IMR-90 (cell line): ENCODE measurements at regions not wholly inside any gene's neighbourhood (a gene's known extent, or its start where the extent isn't known, plus 50 kb on each side); places are given as distances from the start of the nearest gene placed in this dataset.

ENCODE experiments used
- ATAC-seq: fragments of 200-7000 bp; cut with Tn5 transposase; 2 replicates; pipeline ENCODE4 v1.9.1; 2020; ENCODE audit warnings: low read depth, mild to moderate bottlenecking, moderate library complexity
- BruUV-seq: library from RNA; stranded (reverse); fragments of 400-500 nt; replicated peaks from 2 replicates; lab custom pipeline; 2021; lab: Mats Ljungman, UMichigan
- CTCF ChIA-PET: fragments of 300-600 bp; formaldehyde crosslinking; extraction: SDS; loops from one replicate; lab custom pipeline; 2021; ENCODE audit warnings: antibody characterized with exemption; lab: Yijun Ruan, JAX
- POLR2A ChIA-PET: fragments of 300-600 bp; sonication (Branson Sonifier 250); formaldehyde crosslinking; loops from one replicate; lab custom pipeline; 2022; ENCODE audit warnings: antibody characterized with exemption; ENCODE audit not compliant: unreplicated experiment; lab: Charles Lee
- DNase-seq: peaks from one replicate; pipeline ENCODE4 v3.0.0; 2013
- H2AFZ ChIP-seq: replicated peaks from 2 replicates; pipeline ENCODE3; 2013; ENCODE audit warnings: low read length, mild to moderate bottlenecking; ENCODE audit not compliant: poor library complexity
- H2AK5ac ChIP-seq: 2 replicates; pipeline ENCODE4 v1.6.1; 2013; ENCODE audit warnings: low read depth, low read length, inconsistent platforms
- H2AK9ac ChIP-seq: replicated peaks from 2 replicates; pipeline ENCODE3; 2013; ENCODE audit warnings: mild to moderate bottlenecking, low read depth, low read length, moderate library complexity; ENCODE audit not compliant: poor library complexity
- H2BK120ac ChIP-seq: 2 replicates; pipeline ENCODE4 v1.6.1; 2013; ENCODE audit warnings: low read depth, low read length, inconsistent platforms
- H2BK15ac ChIP-seq: 3 replicates; pipeline ENCODE4 v1.6.1; 2013; ENCODE audit warnings: low read depth, low read length, inconsistent platforms
- H2BK20ac ChIP-seq: 2 replicates; pipeline ENCODE4 v1.6.1; 2013; ENCODE audit warnings: low read depth, mild to moderate bottlenecking, inconsistent platforms, low read length, moderate library complexity
- H2BK5ac ChIP-seq: 2 replicates; pipeline ENCODE4 v1.6.1; 2013; ENCODE audit warnings: mild to moderate bottlenecking, low read depth, low read length, inconsistent platforms; ENCODE audit not compliant: poor library complexity, severe bottlenecking
- H3K14ac ChIP-seq: replicated peaks from 2 replicates; pipeline ENCODE4 v1.6.1; 2013; ENCODE audit warnings: low read depth, low read length, inconsistent platforms
- H3K18ac ChIP-seq: 2 replicates; pipeline ENCODE4 v1.6.1; 2013; ENCODE audit warnings: low read depth, low read length, control low read depth
- H3K23ac ChIP-seq: 2 replicates; pipeline ENCODE4 v1.6.1; 2013; ENCODE audit warnings: low read depth, low read length, inconsistent platforms
- H3K27ac ChIP-seq: 2 replicates; pipeline ENCODE4 v1.5.1; 2013; ENCODE audit warnings: mild to moderate bottlenecking, control low read depth, low read length; ENCODE audit not compliant: insufficient read depth
- H3K27me3 ChIP-seq: 2 replicates; pipeline ENCODE4 v1.6.1; 2013; ENCODE audit warnings: low read length; ENCODE audit not compliant: control insufficient read depth, insufficient read depth
- H3K36me3 ChIP-seq: 2 replicates; pipeline ENCODE4 v1.6.1; 2013; ENCODE audit warnings: low read length, mixed read lengths; ENCODE audit not compliant: control insufficient read depth, insufficient read depth
- H3K4ac ChIP-seq: 2 replicates; pipeline ENCODE4 v1.6.1; 2013; ENCODE audit warnings: low read depth, low read length, inconsistent platforms
- H3K4me1 ChIP-seq: 2 replicates; pipeline ENCODE4 v1.6.1; 2013; ENCODE audit warnings: low read length, mixed read lengths; ENCODE audit not compliant: control insufficient read depth, insufficient read depth
- H3K4me2 ChIP-seq: 2 replicates; pipeline ENCODE4 v1.6.1; 2013; ENCODE audit warnings: low read depth, mild to moderate bottlenecking, control low read depth, low read length, moderate library complexity
- H3K4me3 ChIP-seq: 2 replicates; pipeline ENCODE4 v1.5.1; 2013; ENCODE audit warnings: low read depth, mild to moderate bottlenecking, control low read depth, low read length, moderate library complexity; ENCODE audit not compliant: insufficient read depth
- H3K56ac ChIP-seq: 2 replicates; pipeline ENCODE4 v1.6.1; 2013; ENCODE audit warnings: low read length, inconsistent platforms; ENCODE audit not compliant: insufficient read depth; ENCODE audit errors: extremely low read depth
- H3K79me1 ChIP-seq, 2 experiments: 2 replicates each; pipeline ENCODE4 v1.6.1; 2013; ENCODE audit warnings: low read length in 2 of 2, inconsistent platforms in 1 of 2, low read depth in 1 of 2
- H3K9ac ChIP-seq: 2 replicates; pipeline ENCODE4 v1.6.1; 2013; ENCODE audit warnings: low read depth, low read length, control low read depth
- H3K9me1 ChIP-seq: 2 replicates; pipeline ENCODE4 v1.6.1; 2013; ENCODE audit warnings: low read length, inconsistent platforms; ENCODE audit not compliant: insufficient read depth
- H3K9me3 ChIP-seq: 2 replicates; pipeline ENCODE4 v1.6.1; 2013; ENCODE audit warnings: low read length; ENCODE audit not compliant: control insufficient read depth, insufficient read depth
- H4K20me1 ChIP-seq: 2 replicates; pipeline ENCODE4 v1.6.1; 2013; ENCODE audit warnings: low read length, inconsistent platforms; ENCODE audit not compliant: insufficient read depth
- H4K5ac ChIP-seq: 2 replicates; pipeline ENCODE4 v1.6.1; 2013; ENCODE audit warnings: mild to moderate bottlenecking, low read depth, low read length, control low read depth
- H4K8ac ChIP-seq, 2 experiments: 2 replicates each; pipeline ENCODE4 v1.6.1; 2013; ENCODE audit warnings: low read depth in 2 of 2, low read length in 2 of 2, control low read depth in 1 of 2, inconsistent platforms in 1 of 2
- H4K91ac ChIP-seq: 2 replicates; pipeline ENCODE4 v1.6.1; 2013; ENCODE audit warnings: low read depth, low read length, inconsistent platforms; ENCODE audit not compliant: insufficient read depth
- BHLHE40 ChIP-seq: fragments of 150-350 bp; IDR thresholded peaks from 2 replicates; pipeline ENCODE4 v1.6.1; 2016; ENCODE audit warnings: mild to moderate bottlenecking, low read depth, low read length
- CHD1 ChIP-seq: IDR thresholded peaks from 2 replicates; pipeline ENCODE4 v1.6.1; 2012; ENCODE audit warnings: low read depth, low read length, improper control_type of control experiment
- MAFK ChIP-seq: IDR thresholded peaks from 2 replicates; pipeline ENCODE4 v1.6.1; 2012; ENCODE audit warnings: low read depth, low read length, improper control_type of control experiment
- MAZ ChIP-seq: IDR thresholded peaks from 2 replicates; pipeline ENCODE4 v1.6.1; 2012; ENCODE audit warnings: low read depth, mild to moderate bottlenecking, low read length, improper control_type of control experiment, moderate library complexity, borderline replicate concordance
- MXI1 ChIP-seq: IDR thresholded peaks from 2 replicates; pipeline ENCODE4 v1.6.1; 2012; ENCODE audit warnings: low read depth, mild to moderate bottlenecking, low read length, moderate library complexity, borderline replicate concordance
- NFE2L2 ChIP-seq: fragments of 150-350 bp; IDR thresholded peaks from 2 replicates; pipeline ENCODE4 v1.6.1; 2016; ENCODE audit warnings: low read depth, mild to moderate bottlenecking, low read length
- POLR2A ChIP-seq: IDR thresholded peaks from 2 replicates; pipeline ENCODE4 v1.6.1; 2012; ENCODE audit warnings: mild to moderate bottlenecking, low read depth, low read length
- RAD21 ChIP-seq: IDR thresholded peaks from 2 replicates; pipeline ENCODE4 v1.6.1; 2012; ENCODE audit warnings: low read length, improper control_type of control experiment
- RCOR1 ChIP-seq: IDR thresholded peaks from 2 replicates; pipeline ENCODE4 v1.6.1; 2012; ENCODE audit warnings: mild to moderate bottlenecking, low read length, improper control_type of control experiment; ENCODE audit not compliant: insufficient replicate concordance
- RFX5 ChIP-seq: IDR thresholded peaks from 2 replicates; pipeline ENCODE4 v1.8.0; 2012; ENCODE audit warnings: low read depth, mild to moderate bottlenecking, low read length, moderate library complexity
- SMC3 ChIP-seq: fragments of 150-350 bp; IDR thresholded peaks from 2 replicates; pipeline ENCODE4 v1.6.1; 2016; ENCODE audit warnings: low read depth, mild to moderate bottlenecking, antibody characterized with exemption, low read length, moderate library complexity
- WGBS, 2 experiments: methylation state at CpG; one replicate each; pipeline versions ENCODE4 v1.1.5 to v1.1.7; 2013; ENCODE audit warnings: missing lambda C conversion rate in 2 of 2; ENCODE audit not compliant: insufficient read length in 1 of 2; ENCODE audit errors: extremely low coverage in 2 of 2; 5-methylcytosine and 5-hydroxymethylcytosine counted together
- dilution Hi-C: fragments of 300-500 bp; cut with HindIII; formaldehyde crosslinking; loops from one replicate; pipeline ENCODE4 v1.14.3; 2018; ENCODE audit warnings: low sequenced_read_pairs; ENCODE audit not compliant: unreplicated experiment
- in situ Hi-C: fragments of 300-500 bp; cut with MboI; formaldehyde crosslinking; loops from 3 replicates; pipeline ENCODE4 v1.14.3; 2019; ENCODE audit warnings: low sequenced_read_pairs, inconsistent platforms, mixed read lengths
- intact Hi-C: fragments of 100-400 bp; cut with micrococcal nuclease; formaldehyde crosslinking; loops from 2 replicates; pipeline ENCODE4 v1.10.0; 2022

DNA sequence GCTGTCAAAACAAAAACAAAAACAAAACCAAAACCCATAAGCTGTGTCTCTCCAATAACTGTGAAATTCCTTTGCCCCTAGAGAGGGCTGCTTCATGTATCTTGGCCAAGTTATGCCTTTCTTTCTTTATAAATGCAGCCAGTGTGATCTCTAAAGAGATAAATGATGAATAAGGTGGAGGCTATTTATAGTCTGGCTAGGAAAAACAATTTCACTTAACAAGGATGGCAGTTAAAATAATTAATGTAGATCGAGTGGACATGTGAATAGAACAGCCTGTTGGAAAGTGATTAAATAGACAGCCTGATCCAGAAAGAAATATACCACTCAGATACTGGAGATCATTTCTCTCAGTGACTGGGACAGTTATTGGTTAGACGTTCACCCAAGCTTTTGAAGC, 1666.9 kb upstream of the CELF4 start:
- Histone ChIP-seq H3K27me3 (no peaks in the 10 kb centered on the region), H3K36me3 (no peaks in the 10 kb centered on the region), H3K18ac (no peak overlapping the region), H4K91ac (no peak overlapping the region), H2BK120ac (no peak overlapping the region), H2BK15ac (no peak overlapping the region), H3K9ac (no peak overlapping the region), H2BK20ac (no peak overlapping the region), H3K4me2 (no peak overlapping the region), H3K56ac (no peak overlapping the region), H3K4me3 (no peak overlapping the region), H3K9me1 (no peaks in the 10 kb centered on the region), H2AFZ (no peak overlapping the region), H3K4ac (no peak overlapping the region), H3K23ac (no peak overlapping the region), H3K9me3 (peaks cover 6% of the 10 kb centered on the region; the same call in 1 of the 2 replicates), H2BK5ac (no peak overlapping the region), H3K14ac (no peak overlapping the region), H4K20me1 (no peaks in the 10 kb centered on the region), H3K79me1 (no peaks in the 10 kb centered on the region), H4K8ac (no peak overlapping the region), H3K4me1 (no peaks in the 10 kb centered on the region), H2AK9ac (no peak overlapping the region), H3K27ac (no peak overlapping the region), H4K5ac (no peak overlapping the region), H2AK5ac (no peak overlapping the region)
- BruUV-seq = no TSS peak
- ATAC-seq (no peak), DNase-seq (no peak)
- dilution Hi-C loops (no loop called here), intact Hi-C loops (no loop called here), in situ Hi-C loops (no loop called here)
- TF ChIP-seq RCOR1 (no peak), CHD1 (no peak), NFE2L2 (no peak), MAFK (no peak), POLR2A (no peak), SMC3 (no peak), BHLHE40 (no peak), RAD21 (no peak), MXI1 (no peak), MAZ (no peak), RFX5 (no peak)
- CTCF ChIA-PET = no interaction called here
- no CpG with 5 or more reads among the region's 2 CpGs for WGBS, 2 experiments
- POLR2A ChIA-PET = no interaction called here
